CD8-positive, alpha-beta memory T cell (primary cell): ENCODE measurements at regions not wholly inside any gene's neighbourhood (a gene's known extent, or its start where the extent isn't known, plus 50 kb on each side); places are given as distances from the start of the nearest gene placed in this dataset.

Experiments
- CTCF ChIA-PET: fragments of 350-600 bp; sonication (Branson Sonifier 250); formaldehyde crosslinking; loops from one replicate; lab custom pipeline; 2021; ENCODE audit warnings: antibody characterized with exemption; lab: Charles Lee
- POLR2A ChIA-PET: fragments of 350-600 bp; sonication (Branson Sonifier 250); formaldehyde crosslinking; loops from one replicate; lab custom pipeline; 2021; ENCODE audit warnings: antibody characterized with exemption; lab: Charles Lee
- DNase-seq, 5 donors: peaks; one replicate each; pipeline versions ENCODE4 v3.0.0 to v3.0.0-alpha.2; 2020 to 2022; ENCODE audit warnings: mixed read lengths in 1 of 5
- H3K27ac ChIP-seq: one replicate; pipeline ENCODE4 v1.7.0; 2013; ENCODE audit warnings: low read depth, mild to moderate bottlenecking, low read length, moderate library complexity
- H3K27me3 ChIP-seq: 2 replicates; pipeline ENCODE4 v1.7.0; 2013; ENCODE audit warnings: low read length, mild to moderate bottlenecking; ENCODE audit not compliant: insufficient read depth, poor library complexity, severe bottlenecking
- H3K36me3 ChIP-seq: 2 replicates; pipeline ENCODE4 v1.7.0; 2013; ENCODE audit warnings: mild to moderate bottlenecking, low read length, moderate library complexity; ENCODE audit not compliant: insufficient read depth
- H3K4me1 ChIP-seq: 2 replicates; pipeline ENCODE4 v1.7.0; 2013; ENCODE audit warnings: mild to moderate bottlenecking, low read length, moderate library complexity; ENCODE audit not compliant: insufficient read depth
- H3K4me3 ChIP-seq: 2 replicates; pipeline ENCODE4 v1.7.0; 2013; ENCODE audit warnings: mild to moderate bottlenecking, low read length
- H3K9me3 ChIP-seq: 2 replicates; pipeline ENCODE4 v1.7.0; 2013; ENCODE audit warnings: mild to moderate bottlenecking, low read length
- H3K27ac Mint-ChIP-seq, 8 donors: one replicate each; pipeline ENCODE4 v1.8.0; 2020 to 2021; ENCODE audit warnings: mixed read lengths in 8 of 8, mild to moderate bottlenecking in 6 of 8, inconsistent platforms in 3 of 8, moderate library complexity in 3 of 8
- H3K27me3 Mint-ChIP-seq, 2 donors: one replicate each; pipeline ENCODE4 v1.8.0; 2020 to 2021; ENCODE audit warnings: mixed read lengths in 2 of 2, mild to moderate bottlenecking in 1 of 2, moderate library complexity in 1 of 2
- H3K36me3 Mint-ChIP-seq, 3 donors: one replicate each; pipeline ENCODE4 v1.8.0; 2020 to 2021; ENCODE audit warnings: mixed read lengths in 3 of 3, inconsistent platforms in 1 of 3, mild to moderate bottlenecking in 1 of 3
- H3K4me1 Mint-ChIP-seq, 3 donors: one replicate each; pipeline ENCODE4 v1.8.0; 2020 to 2021; ENCODE audit warnings: mixed read lengths in 3 of 3, inconsistent platforms in 1 of 3, mild to moderate bottlenecking in 1 of 3
- H3K4me3 Mint-ChIP-seq, 7 donors: one replicate each; pipeline ENCODE4 v1.8.0; 2020 to 2021; ENCODE audit warnings: mixed read lengths in 7 of 7, mild to moderate bottlenecking in 6 of 7, moderate library complexity in 4 of 7, inconsistent platforms in 2 of 7
- H3K9me3 Mint-ChIP-seq, 5 donors: one replicate each; pipeline ENCODE4 v1.8.0; 2020 to 2022; ENCODE audit warnings: mixed read lengths in 5 of 5, mild to moderate bottlenecking in 3 of 5, moderate library complexity in 2 of 5, inconsistent platforms in 1 of 5

DNA sequence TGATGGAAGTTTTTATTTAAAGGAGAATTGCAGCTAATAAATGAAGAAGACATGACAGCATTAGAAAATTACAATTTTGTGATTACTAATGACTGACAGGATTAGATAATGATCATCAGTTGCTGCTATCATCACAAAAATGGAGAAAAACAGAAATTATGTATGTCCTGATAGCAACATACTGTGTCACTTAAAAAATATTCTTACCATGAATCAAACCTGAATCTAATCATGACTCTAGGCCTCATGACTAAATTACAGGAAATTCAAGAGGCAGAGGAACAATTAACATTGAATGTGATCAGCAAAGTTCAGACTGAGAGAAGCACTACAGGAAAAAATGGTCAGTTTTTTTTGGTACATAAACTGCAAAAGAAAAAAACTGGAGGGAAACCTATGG lies 147.8 kb downstream of the PMAIP1 start:
- POLR2A ChIA-PET, result no interaction called here
- H3K9me3 Mint-ChIP-seq, result peaks cover 0 to 4% (median 0%) of the 10 kb centered on the region in 5 donors

GRCh38 chr18:60044290-60045006 lies 144.7 kb downstream of the PMAIP1 start:
- Histone ChIP-seq H3K4me3 (no peak overlapping the region), H3K27ac (no peak overlapping the region), H3K9me3 (no peaks in the 10 kb centered on the region), H3K36me3 (no peaks in the 10 kb centered on the region), H3K27me3 (no peaks in the 10 kb centered on the region), H3K4me1 (no peaks in the 10 kb centered on the region)
- Mint-ChIP-seq H3K9me3 (peaks cover 0 to 3% (median 0%) of the 10 kb centered on the region in 5 donors), H3K36me3 (no peaks in the 10 kb centered on the region), H3K4me3 (no peak overlapping the region), H3K4me1 (no peaks in the 10 kb centered on the region), H3K27ac (no peak overlapping the region), H3K27me3 (peaks cover 0 to 10% of the 10 kb centered on the region in 2 donors)
- POLR2A ChIA-PET, result no interaction called here
- DNase-seq, result no peak
- CTCF ChIA-PET, result no interaction called here

More for the DNA sequence above, 147.8 kb downstream of the PMAIP1 start:
- Histone ChIP-seq H3K27ac (no peak overlapping the region), H3K36me3 (no peaks in the 10 kb centered on the region), H3K4me3 (no peak overlapping the region), H3K27me3 (no peaks in the 10 kb centered on the region), H3K9me3 (no peaks in the 10 kb centered on the region), H3K4me1 (no peaks in the 10 kb centered on the region)
- H3K36me3 Mint-ChIP-seq, result no peaks in the 10 kb centered on the region
- CTCF ChIA-PET, result no interaction called here
- DNase-seq, result no peak
- no peaks in the 10 kb centered on the region for H3K4me1 Mint-ChIP-seq
- no peak overlapping the region for H3K4me3 Mint-ChIP-seq
- H3K27ac Mint-ChIP-seq, result no peak overlapping the region
- no peaks in the 10 kb centered on the region for H3K27me3 Mint-ChIP-seq

DNA sequence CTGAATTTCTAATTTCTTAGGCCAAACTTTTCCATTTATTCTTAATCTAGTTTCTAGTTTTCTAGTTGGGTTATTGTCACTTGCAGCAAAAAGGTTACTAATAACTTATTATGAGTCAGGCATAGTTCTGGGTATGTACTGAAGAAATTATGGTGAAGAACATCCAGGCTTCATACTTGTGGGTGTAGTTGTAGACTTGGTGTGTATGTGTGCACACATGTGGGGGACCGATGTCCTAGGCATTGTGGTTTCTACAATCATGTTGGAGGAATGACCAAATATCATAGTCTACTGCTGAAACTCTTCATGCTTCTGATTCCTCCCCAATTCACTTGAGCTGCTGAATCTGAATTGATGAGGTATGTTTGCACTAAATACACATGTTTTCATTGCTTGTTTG lies 141.2 kb downstream of the PMAIP1 start:
- DNase-seq, result no peak
- Histone ChIP-seq H3K4me1 (no peaks in the 10 kb centered on the region), H3K9me3 (no peaks in the 10 kb centered on the region), H3K27me3 (no peaks in the 10 kb centered on the region), H3K36me3 (no peaks in the 10 kb centered on the region), H3K27ac (no peak overlapping the region), H3K4me3 (no peak overlapping the region)
- Mint-ChIP-seq H3K4me3 (no peak overlapping the region), H3K4me1 (no peaks in the 10 kb centered on the region), H3K36me3 (no peaks in the 10 kb centered on the region), H3K9me3 (no peaks in the 10 kb centered on the region), H3K27ac (no peak overlapping the region), H3K27me3 (peaks cover 4 to 13% of the 10 kb centered on the region in 2 donors)
- CTCF ChIA-PET, result no interaction called here
- POLR2A ChIA-PET, result no interaction called here

DNA sequence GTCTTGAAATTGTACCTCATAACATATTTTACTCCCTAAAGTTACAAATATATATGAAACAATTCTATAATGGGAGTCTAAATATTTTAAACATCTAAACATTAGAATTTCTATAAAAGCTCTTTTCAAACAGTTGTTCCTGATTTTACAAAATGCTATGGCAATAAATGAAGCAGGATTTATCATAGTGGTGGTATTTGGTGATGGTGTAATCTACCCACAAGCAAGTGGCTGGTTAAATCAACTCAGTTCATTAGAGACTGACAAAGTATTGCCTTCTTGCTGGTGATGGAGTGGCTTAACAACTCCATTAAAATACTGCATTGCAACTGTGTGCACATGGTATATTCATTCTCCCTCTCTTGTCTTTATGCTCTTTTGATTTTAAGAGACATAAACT lies 138.9 kb downstream of the PMAIP1 start:
- no peaks in the 10 kb centered on the region for H3K9me3 ChIP-seq
- no peaks in the 10 kb centered on the region for H3K4me1 ChIP-seq
- no peak overlapping the region for H3K27ac Mint-ChIP-seq
- H3K4me3 Mint-ChIP-seq, result no peak overlapping the region
- H3K4me1 Mint-ChIP-seq, result no peaks in the 10 kb centered on the region
- H3K27ac ChIP-seq, result no peak overlapping the region
- POLR2A ChIA-PET, result no interaction called here
- CTCF ChIA-PET, result no interaction called here
- peaks cover 0 to 3% (median 0%) of the 10 kb centered on the region in 5 donors for H3K9me3 Mint-ChIP-seq
- H3K4me3 ChIP-seq, result no peak overlapping the region
- peaks cover 4 to 13% of the 10 kb centered on the region in 2 donors for H3K27me3 Mint-ChIP-seq
- H3K27me3 ChIP-seq, result no peaks in the 10 kb centered on the region
- H3K36me3 Mint-ChIP-seq, result no peaks in the 10 kb centered on the region
- no peaks in the 10 kb centered on the region for H3K36me3 ChIP-seq
- DNase-seq, result no peak

DNA sequence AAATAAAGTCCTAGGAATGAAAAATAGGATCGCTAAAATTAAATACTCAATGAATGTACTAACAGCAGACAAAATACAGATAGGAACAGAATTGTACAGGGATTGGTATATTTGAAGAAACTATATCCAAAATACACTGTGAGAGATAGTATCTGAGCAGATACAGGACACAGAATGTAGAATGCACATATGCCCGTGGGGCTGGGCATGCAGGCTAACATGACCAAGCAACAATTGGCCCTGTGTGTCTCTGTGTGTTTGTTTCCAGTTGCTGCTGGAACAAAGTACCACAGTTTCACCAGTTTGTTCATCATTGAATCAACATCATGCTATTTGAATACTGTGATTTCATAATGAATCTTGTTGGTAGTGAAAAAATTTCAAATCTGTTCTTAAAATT lies 127.6 kb downstream of the PMAIP1 start:
- Mint-ChIP-seq H3K9me3 (no peaks in the 10 kb centered on the region), H3K27ac (no peak overlapping the region), H3K4me3 (no peak overlapping the region), H3K4me1 (no peaks in the 10 kb centered on the region), H3K36me3 (no peaks in the 10 kb centered on the region), H3K27me3 (peaks cover 0 to 8% of the 10 kb centered on the region in 2 donors)
- DNase-seq, result no peak
- Histone ChIP-seq H3K4me1 (no peaks in the 10 kb centered on the region), H3K4me3 (no peak overlapping the region), H3K9me3 (no peaks in the 10 kb centered on the region), H3K27ac (no peak overlapping the region), H3K36me3 (no peaks in the 10 kb centered on the region), H3K27me3 (no peaks in the 10 kb centered on the region)
- ChIA-PET POLR2A (no interaction called here), CTCF (no interaction called here)

- DNase-seq, result no peak
- Histone ChIP-seq H3K27me3 (no peaks in the 10 kb centered on the region), H3K36me3 (no peaks in the 10 kb centered on the region), H3K4me1 (no peaks in the 10 kb centered on the region), H3K9me3 (no peaks in the 10 kb centered on the region), H3K27ac (no peak overlapping the region), H3K4me3 (no peak overlapping the region)
- ChIA-PET POLR2A (no interaction called here), CTCF (no interaction called here)
- no peaks in the 10 kb centered on the region for H3K36me3 Mint-ChIP-seq
- no peak overlapping the region for H3K27ac Mint-ChIP-seq
- no peak overlapping the region for H3K4me3 Mint-ChIP-seq
- no peaks in the 10 kb centered on the region for H3K4me1 Mint-ChIP-seq
- peaks cover 0 to 11% of the 10 kb centered on the region in 2 donors for H3K27me3 Mint-ChIP-seq
- H3K9me3 Mint-ChIP-seq, result no peaks in the 10 kb centered on the region
Observed at GRCh38 chr18:60024857-60025256, 125.1 kb downstream of the PMAIP1 start.

- Mint-ChIP-seq H3K27me3 (peaks cover 0 to 11% of the 10 kb centered on the region in 2 donors), H3K36me3 (no peaks in the 10 kb centered on the region), H3K27ac (no peak overlapping the region), H3K9me3 (no peaks in the 10 kb centered on the region), H3K4me3 (no peak overlapping the region), H3K4me1 (no peaks in the 10 kb centered on the region)
- ChIA-PET CTCF (no interaction called here), POLR2A (no interaction called here)
- no peaks in the 10 kb centered on the region for H3K36me3 ChIP-seq
- no peak overlapping the region for H3K27ac ChIP-seq
- no peaks in the 10 kb centered on the region for H3K9me3 ChIP-seq
- no peaks in the 10 kb centered on the region for H3K4me1 ChIP-seq
- no peak overlapping the region for H3K4me3 ChIP-seq
- no peaks in the 10 kb centered on the region for H3K27me3 ChIP-seq
- no peak for DNase-seq
Observed at GRCh38 chr18:60024345-60024744, 124.5 kb downstream of the PMAIP1 start.

- H3K27ac ChIP-seq, result no peak overlapping the region
- ChIA-PET CTCF (no interaction called here), POLR2A (no interaction called here)
- H3K36me3 ChIP-seq, result no peaks in the 10 kb centered on the region
- H3K36me3 Mint-ChIP-seq, result no peaks in the 10 kb centered on the region
- no peak for DNase-seq
- no peak overlapping the region for H3K4me3 Mint-ChIP-seq
- no peak overlapping the region for H3K27ac Mint-ChIP-seq
- no peaks in the 10 kb centered on the region for H3K4me1 ChIP-seq
- H3K9me3 Mint-ChIP-seq, result no peaks in the 10 kb centered on the region
- H3K27me3 Mint-ChIP-seq, result peaks cover 0 to 11% of the 10 kb centered on the region in 2 donors
- H3K27me3 ChIP-seq, result no peaks in the 10 kb centered on the region
- no peak overlapping the region for H3K4me3 ChIP-seq
- H3K9me3 ChIP-seq, result no peaks in the 10 kb centered on the region
- H3K4me1 Mint-ChIP-seq, result no peaks in the 10 kb centered on the region
Observed at GRCh38 chr18:60022671-60023276, 123.0 kb downstream of the PMAIP1 start.
